ENCODE measurements at regions not wholly inside any gene's neighbourhood (a gene's known extent, or its start where the extent isn't known, plus 50 kb on each side); places are given as distances from the start of the nearest gene placed in this dataset.

DNA sequence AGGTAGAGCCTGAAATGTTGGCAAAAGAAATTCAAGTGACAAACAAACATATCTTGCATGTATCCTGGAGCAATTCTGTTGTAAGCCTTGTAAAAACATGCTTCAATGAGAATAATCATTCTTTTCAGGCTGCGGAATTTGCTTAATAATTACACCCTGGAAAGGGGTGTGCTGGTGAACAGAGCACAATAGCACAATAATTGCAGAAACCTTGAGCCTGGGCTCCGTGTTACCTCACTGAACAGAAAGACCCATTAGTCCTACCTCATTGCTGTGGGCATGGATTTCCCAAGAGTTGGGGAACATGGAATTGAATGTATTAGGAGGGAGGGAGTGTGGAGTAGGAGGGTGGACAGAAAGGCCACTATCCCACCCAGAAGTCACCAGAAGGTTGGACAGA, 168.0 kb upstream of the ALKAL2 start:
- no peak for DNase-seq (ENCODE audit: low read depth)
- H3K4me3 ChIP-seq (ENCODE audit: low read depth, low read length), result no peak overlapping the region
- TF ChIP-seq, protein P1, sequence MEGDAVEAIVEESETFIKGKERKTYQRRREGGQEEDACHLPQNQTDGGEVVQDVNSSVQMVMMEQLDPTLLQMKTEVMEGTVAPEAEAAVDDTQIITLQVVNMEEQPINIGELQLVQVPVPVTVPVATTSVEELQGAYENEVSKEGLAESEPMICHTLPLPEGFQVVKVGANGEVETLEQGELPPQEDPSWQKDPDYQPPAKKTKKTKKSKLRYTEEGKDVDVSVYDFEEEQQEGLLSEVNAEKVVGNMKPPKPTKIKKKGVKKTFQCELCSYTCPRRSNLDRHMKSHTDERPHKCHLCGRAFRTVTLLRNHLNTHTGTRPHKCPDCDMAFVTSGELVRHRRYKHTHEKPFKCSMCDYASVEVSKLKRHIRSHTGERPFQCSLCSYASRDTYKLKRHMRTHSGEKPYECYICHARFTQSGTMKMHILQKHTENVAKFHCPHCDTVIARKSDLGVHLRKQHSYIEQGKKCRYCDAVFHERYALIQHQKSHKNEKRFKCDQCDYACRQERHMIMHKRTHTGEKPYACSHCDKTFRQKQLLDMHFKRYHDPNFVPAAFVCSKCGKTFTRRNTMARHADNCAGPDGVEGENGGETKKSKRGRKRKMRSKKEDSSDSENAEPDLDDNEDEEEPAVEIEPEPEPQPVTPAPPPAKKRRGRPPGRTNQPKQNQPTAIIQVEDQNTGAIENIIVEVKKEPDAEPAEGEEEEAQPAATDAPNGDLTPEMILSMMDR (IDR thresholded peaks at IDR 0.05; ENCODE audit: insufficient read depth, low read depth, low read length, missing control alignments), result no peak

- DNase-seq (ENCODE audit: low read depth), result no peak
- TF ChIP-seq, protein P1 (IDR thresholded peaks at IDR 0.05; ENCODE audit: insufficient read depth, low read depth, low read length, missing control alignments), result no peak
- H3K4me3 ChIP-seq (ENCODE audit: low read depth, low read length), result no peak overlapping the region
Observed at GRCh38 chr2:455015-455705, 167.3 kb upstream of the ALKAL2 start.

DNA sequence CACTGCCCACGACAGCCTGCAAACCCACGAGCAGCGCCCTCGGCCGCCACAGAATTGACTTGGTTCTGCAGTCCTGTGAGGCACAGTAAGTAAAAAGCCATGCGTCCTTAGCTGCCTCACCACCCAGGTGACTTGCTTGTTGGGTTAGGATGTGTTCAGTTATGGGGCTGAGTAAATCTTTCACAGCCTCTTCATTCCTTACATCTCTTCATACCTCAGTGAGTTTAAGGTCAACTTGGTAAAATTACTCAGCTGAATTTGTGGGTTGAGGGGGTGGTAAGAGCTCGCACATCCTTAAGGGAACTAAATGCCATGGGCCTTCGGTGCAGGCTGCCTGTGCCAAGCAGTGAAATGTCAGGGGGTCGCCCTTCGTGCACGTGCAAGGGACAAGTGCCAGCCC, 165.2 kb upstream of the ALKAL2 start:
- DNase-seq (ENCODE audit: low read depth), result no peak
- no peak overlapping the region for H3K4me3 ChIP-seq (ENCODE audit: low read depth, low read length)
- TF ChIP-seq, protein P1 (IDR thresholded peaks at IDR 0.05; ENCODE audit: insufficient read depth, low read depth, low read length, missing control alignments), result no peak

GRCh38 chr2:451495-451894, 163.6 kb upstream of the ALKAL2 start:
- H3K4me3 ChIP-seq (ENCODE audit: low read depth, low read length), result no peak overlapping the region
- no peak for DNase-seq (ENCODE audit: low read depth)
- TF ChIP-seq, protein P1 (IDR thresholded peaks at IDR 0.05; ENCODE audit: insufficient read depth, low read depth, low read length, missing control alignments), result no peak

GRCh38 chr2:449246-450067, 161.6 kb upstream of the ALKAL2 start:
- TF ChIP-seq, protein P1 (IDR thresholded peaks at IDR 0.05; ENCODE audit: insufficient read depth, low read depth, low read length, missing control alignments), result no peak
- no peak overlapping the region for H3K4me3 ChIP-seq (ENCODE audit: low read depth, low read length)
- DNase-seq (ENCODE audit: low read depth), result no peak

DNA sequence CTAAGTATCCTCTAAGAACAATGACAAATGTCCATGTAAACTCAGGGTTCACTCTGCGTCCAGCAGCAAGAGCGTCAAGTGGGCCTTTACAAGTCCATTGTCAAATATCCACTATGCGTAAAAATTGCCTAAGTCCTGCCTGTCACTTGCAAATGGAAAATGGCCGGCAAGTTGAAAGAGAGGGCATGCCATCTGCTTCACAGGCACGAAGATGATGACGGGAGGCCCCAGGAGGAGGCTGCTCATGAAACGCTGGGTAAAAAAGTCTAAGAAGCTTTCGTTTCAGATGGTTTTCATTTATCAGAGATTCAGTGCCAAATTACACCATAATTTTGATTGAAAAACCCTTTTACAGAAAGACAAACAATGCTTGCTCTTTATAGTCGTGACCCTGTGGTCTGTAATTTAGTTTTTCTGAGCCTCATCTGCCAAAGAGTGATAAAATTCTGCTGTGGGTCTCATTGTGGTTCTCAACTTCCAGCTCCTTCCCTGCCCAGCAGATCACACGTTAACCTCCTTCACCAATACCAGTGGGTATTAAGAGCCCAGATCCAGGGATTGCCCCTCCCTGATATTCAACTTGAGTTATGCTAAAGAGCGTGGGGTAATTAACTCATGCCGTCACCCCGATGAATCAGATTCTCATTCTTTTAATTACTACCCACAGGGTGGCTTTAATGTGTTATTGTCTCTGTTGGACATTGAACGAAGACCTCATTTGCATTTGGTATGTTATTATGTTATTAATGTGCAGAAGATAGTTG, 160.2 kb upstream of the ALKAL2 start:
- DNase-seq (ENCODE audit: low read depth), result no peak
- H3K4me3 ChIP-seq (ENCODE audit: low read depth, low read length), result no peak overlapping the region
- TF ChIP-seq, protein P1 (IDR thresholded peaks at IDR 0.05; ENCODE audit: insufficient read depth, low read depth, low read length, missing control alignments), result no peak
